Esophagus squamous epithelium (tissue), 4 donors: ENCODE measurements at regions not wholly inside any gene's neighbourhood (a gene's known extent, or its start where the extent isn't known, plus 50 kb on each side); places are given as distances from the start of the nearest gene placed in this dataset.

ENCODE experiments used
- CTCF ChIP-seq, 6 experiments: fragments of 450-650 bp in 4 of 6; fragments of 200-600 bp in 2 of 6; sonication (generic) in 2 of 6; IDR thresholded peaks; one replicate each; pipeline ENCODE4 v1.5.1; 2016 to 2019; ENCODE audit warnings: antibody characterized with exemption in 6 of 6, mild to moderate bottlenecking in 4 of 6, moderate library complexity in 4 of 6
- POLR2A ChIP-seq, 4 donors: fragments of 450-650 bp; IDR thresholded peaks; one replicate each; pipeline ENCODE4 v1.6.1; 2017; ENCODE audit warnings: antibody characterized with exemption in 4 of 4, mild to moderate bottlenecking in 4 of 4, moderate library complexity in 3 of 4

GRCh38 chr1:163772246-163772645, 450.5 kb downstream of the NUF2 start:
- TF ChIP-seq CTCF (IDR thresholded peaks at IDR 0.05) (no peak), POLR2A (IDR thresholded peaks at IDR 0.05) (no peak)
